ENCODE measurements at regions not wholly inside any gene's neighbourhood (a gene's known extent, or its start where the extent isn't known, plus 50 kb on each side); places are given as distances from the start of the nearest gene placed in this dataset.
A peak's percentile ranks its signal among the peaks of the same experiment; 100 is the strongest.

GRCh38 chr10:130497056-130498010 lies 361.1 kb downstream of the GLRX3 start:
- H3K4me1 Mint-ChIP-seq (ENCODE audit: low read depth): no peaks in the 10 kb centered on the region
- no peak for DNase-seq
- CTCF ChIA-PET: no interaction called here
- H3K27ac Mint-ChIP-seq: no peak overlapping the region
- POLR2A ChIA-PET: no interaction called here
- H3K36me3 Mint-ChIP-seq (ENCODE audit: low read depth): no peaks in the 10 kb centered on the region
- H3K9me3 Mint-ChIP-seq (ENCODE audit: insufficient read depth): no peaks in the 10 kb centered on the region
- no peak for ATAC-seq
- H3K4me3 Mint-ChIP-seq: no peak overlapping the region
- H3K27me3 Mint-ChIP-seq (ENCODE audit: low read depth): no peaks in the 10 kb centered on the region

- no peaks in the 10 kb centered on the region for H3K27me3 Mint-ChIP-seq (ENCODE audit: low read depth)
- H3K4me1 Mint-ChIP-seq (ENCODE audit: low read depth): no peaks in the 10 kb centered on the region
- no peak for DNase-seq
- no peaks in the 10 kb centered on the region for H3K9me3 Mint-ChIP-seq (ENCODE audit: insufficient read depth)
- H3K27ac Mint-ChIP-seq: no peak overlapping the region
- ChIA-PET CTCF (no interaction called here), POLR2A (no interaction called here)
- no peak overlapping the region for H3K4me3 Mint-ChIP-seq
- ATAC-seq: no peak
- H3K36me3 Mint-ChIP-seq (ENCODE audit: low read depth): no peaks in the 10 kb centered on the region
Measured at GRCh38 chr10:130498042-130498441, 361.9 kb downstream of the GLRX3 start.

- Mint-ChIP-seq H3K27me3 (ENCODE audit: low read depth) (no peaks in the 10 kb centered on the region), H3K27ac (no peak overlapping the region), H3K4me1 (ENCODE audit: low read depth) (no peaks in the 10 kb centered on the region), H3K36me3 (ENCODE audit: low read depth) (no peaks in the 10 kb centered on the region), H3K9me3 (ENCODE audit: insufficient read depth) (no peaks in the 10 kb centered on the region), H3K4me3 (no peak overlapping the region)
- ChIA-PET CTCF (no interaction called here), POLR2A (no interaction called here)
- DNase-seq: no peak
- no peak for ATAC-seq
Measured at GRCh38 chr10:130498934-130499333, 362.7 kb downstream of the GLRX3 start.

GRCh38 chr10:130499541-130499940 lies 363.4 kb downstream of the GLRX3 start:
- no peaks in the 10 kb centered on the region for H3K4me1 Mint-ChIP-seq (ENCODE audit: low read depth)
- no peak overlapping the region for H3K4me3 Mint-ChIP-seq
- no peak for ATAC-seq
- H3K27ac Mint-ChIP-seq: no peak overlapping the region
- POLR2A ChIA-PET: no interaction called here
- DNase-seq: no peak
- H3K36me3 Mint-ChIP-seq (ENCODE audit: low read depth): no peaks in the 10 kb centered on the region
- H3K27me3 Mint-ChIP-seq (ENCODE audit: low read depth): no peaks in the 10 kb centered on the region
- no peaks in the 10 kb centered on the region for H3K9me3 Mint-ChIP-seq (ENCODE audit: insufficient read depth)
- CTCF ChIA-PET: no interaction called here

- H3K27ac Mint-ChIP-seq: no peak overlapping the region
- H3K4me3 Mint-ChIP-seq: no peak overlapping the region
- DNase-seq: no peak
- no peaks in the 10 kb centered on the region for H3K4me1 Mint-ChIP-seq (ENCODE audit: low read depth)
- ATAC-seq: no peak
- no peaks in the 10 kb centered on the region for H3K27me3 Mint-ChIP-seq (ENCODE audit: low read depth)
- H3K36me3 Mint-ChIP-seq (ENCODE audit: low read depth): no peaks in the 10 kb centered on the region
- no peaks in the 10 kb centered on the region for H3K9me3 Mint-ChIP-seq (ENCODE audit: insufficient read depth)
- ChIA-PET POLR2A (no interaction called here), CTCF (no interaction called here)
Measured at GRCh38 chr10:130500261-130501000, 364.2 kb downstream of the GLRX3 start.

GRCh38 chr10:130507461-130507860 lies 371.3 kb downstream of the GLRX3 start:
- DNase-seq (peak; percentile 9), ATAC-seq (no peak)
- no peaks in the 10 kb centered on the region for H3K27me3 Mint-ChIP-seq (ENCODE audit: low read depth)
- no peak overlapping the region for H3K4me3 Mint-ChIP-seq
- no peaks in the 10 kb centered on the region for H3K36me3 Mint-ChIP-seq (ENCODE audit: low read depth)
- H3K27ac Mint-ChIP-seq: no peak overlapping the region
- CTCF ChIA-PET: no interaction called here
- no peaks in the 10 kb centered on the region for H3K4me1 Mint-ChIP-seq (ENCODE audit: low read depth)
- no peaks in the 10 kb centered on the region for H3K9me3 Mint-ChIP-seq (ENCODE audit: insufficient read depth)
- POLR2A ChIA-PET: no interaction called here

- Mint-ChIP-seq H3K27me3 (ENCODE audit: low read depth) (no peaks in the 10 kb centered on the region), H3K36me3 (ENCODE audit: low read depth) (no peaks in the 10 kb centered on the region)
- CTCF ChIA-PET: no interaction called here
Measured at GRCh38 chr10:130509881-130510689, 373.9 kb downstream of the GLRX3 start.

GRCh38 chr10:130510755-130511154 lies 374.6 kb downstream of the GLRX3 start:
- no peaks in the 10 kb centered on the region for H3K9me3 Mint-ChIP-seq (ENCODE audit: insufficient read depth)
- no peaks in the 10 kb centered on the region for H3K4me1 Mint-ChIP-seq (ENCODE audit: low read depth)
- ATAC-seq (no peak), DNase-seq (no peak)
- no peak overlapping the region for H3K4me3 Mint-ChIP-seq
- H3K36me3 Mint-ChIP-seq (ENCODE audit: low read depth): no peaks in the 10 kb centered on the region
- POLR2A ChIA-PET: no interaction called here
- CTCF ChIA-PET: no interaction called here
- H3K27me3 Mint-ChIP-seq (ENCODE audit: low read depth): no peaks in the 10 kb centered on the region
- H3K27ac Mint-ChIP-seq: no peak overlapping the region

More at GRCh38 chr10:130509881-130510689, 373.9 kb downstream of the GLRX3 start:
- Mint-ChIP-seq H3K4me1 (ENCODE audit: low read depth) (no peaks in the 10 kb centered on the region), H3K9me3 (ENCODE audit: insufficient read depth) (no peaks in the 10 kb centered on the region), H3K27ac (no peak overlapping the region), H3K4me3 (no peak overlapping the region)
- DNase-seq (no peak), ATAC-seq (no peak)
- POLR2A ChIA-PET: no interaction called here

GRCh38 chr10:130511766-130512165 lies 375.6 kb downstream of the GLRX3 start:
- no peak for DNase-seq
- H3K4me1 Mint-ChIP-seq (ENCODE audit: low read depth): no peaks in the 10 kb centered on the region
- POLR2A ChIA-PET: no interaction called here

GRCh38 chr10:130512936-130513335 lies 376.7 kb downstream of the GLRX3 start:
- ATAC-seq: no peak
- no peaks in the 10 kb centered on the region for H3K27me3 Mint-ChIP-seq (ENCODE audit: low read depth)
- POLR2A ChIA-PET: no interaction called here

More at GRCh38 chr10:130511766-130512165, 375.6 kb downstream of the GLRX3 start:
- Mint-ChIP-seq H3K27ac (no peak overlapping the region), H3K36me3 (ENCODE audit: low read depth) (no peaks in the 10 kb centered on the region), H3K9me3 (ENCODE audit: insufficient read depth) (no peaks in the 10 kb centered on the region), H3K4me3 (no peak overlapping the region), H3K27me3 (ENCODE audit: low read depth) (no peaks in the 10 kb centered on the region)
- no peak for ATAC-seq
- CTCF ChIA-PET: no interaction called here

GRCh38 chr10:130513686-130514476 lies 377.7 kb downstream of the GLRX3 start:
- DNase-seq (no peak), ATAC-seq (no peak)
- H3K4me1 Mint-ChIP-seq (ENCODE audit: low read depth): no peaks in the 10 kb centered on the region
- no peaks in the 10 kb centered on the region for H3K27me3 Mint-ChIP-seq (ENCODE audit: low read depth)
- POLR2A ChIA-PET: no interaction called here
- no peaks in the 10 kb centered on the region for H3K9me3 Mint-ChIP-seq (ENCODE audit: insufficient read depth)
- CTCF ChIA-PET: no interaction called here
- H3K36me3 Mint-ChIP-seq (ENCODE audit: low read depth): no peaks in the 10 kb centered on the region
- no peak overlapping the region for H3K4me3 Mint-ChIP-seq
- no peak overlapping the region for H3K27ac Mint-ChIP-seq

More at GRCh38 chr10:130512936-130513335, 376.7 kb downstream of the GLRX3 start:
- Mint-ChIP-seq H3K4me3 (no peak overlapping the region), H3K9me3 (ENCODE audit: insufficient read depth) (no peaks in the 10 kb centered on the region), H3K4me1 (ENCODE audit: low read depth) (no peaks in the 10 kb centered on the region), H3K27ac (no peak overlapping the region), H3K36me3 (ENCODE audit: low read depth) (no peaks in the 10 kb centered on the region)
- CTCF ChIA-PET: no interaction called here
- no peak for DNase-seq

Data from activated CD8-positive, alpha-beta T cell treated with anti-CD3 and anti-CD28 coated beads, Interleukin-2, amount 10 ng/mL, durations not matched to agents 7 days and 5 days (primary cell).